ENCODE measurements at regions not wholly inside any gene's neighbourhood (a gene's known extent, or its start where the extent isn't known, plus 50 kb on each side); places are given as distances from the start of the nearest gene placed in this dataset.

DNA sequence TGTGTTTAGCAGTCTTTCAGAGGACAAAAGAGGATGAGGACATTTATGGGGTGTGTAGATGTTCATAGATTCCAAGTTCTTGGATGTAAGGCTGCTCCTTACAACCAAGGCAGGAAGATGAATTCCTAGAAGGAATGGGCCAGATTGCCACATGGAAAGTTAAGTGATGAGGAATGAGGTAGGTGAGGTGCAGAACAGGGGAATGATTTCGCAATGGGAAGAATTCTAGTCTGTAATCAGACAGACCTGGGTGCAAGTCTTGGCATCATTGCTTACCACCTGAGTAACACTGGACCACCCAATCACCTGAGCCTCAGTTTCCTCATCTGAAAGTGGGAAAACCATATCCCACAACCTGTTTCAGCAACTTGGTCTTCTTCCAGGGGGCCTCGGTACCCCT is 174.9 kb downstream of the IER5 start:
- H3K27ac ChIP-seq: no peak overlapping the region
- no peak for TF ChIP-seq ZFX (IDR thresholded peaks at IDR 0.05)
- TF ChIP-seq, protein P1, sequence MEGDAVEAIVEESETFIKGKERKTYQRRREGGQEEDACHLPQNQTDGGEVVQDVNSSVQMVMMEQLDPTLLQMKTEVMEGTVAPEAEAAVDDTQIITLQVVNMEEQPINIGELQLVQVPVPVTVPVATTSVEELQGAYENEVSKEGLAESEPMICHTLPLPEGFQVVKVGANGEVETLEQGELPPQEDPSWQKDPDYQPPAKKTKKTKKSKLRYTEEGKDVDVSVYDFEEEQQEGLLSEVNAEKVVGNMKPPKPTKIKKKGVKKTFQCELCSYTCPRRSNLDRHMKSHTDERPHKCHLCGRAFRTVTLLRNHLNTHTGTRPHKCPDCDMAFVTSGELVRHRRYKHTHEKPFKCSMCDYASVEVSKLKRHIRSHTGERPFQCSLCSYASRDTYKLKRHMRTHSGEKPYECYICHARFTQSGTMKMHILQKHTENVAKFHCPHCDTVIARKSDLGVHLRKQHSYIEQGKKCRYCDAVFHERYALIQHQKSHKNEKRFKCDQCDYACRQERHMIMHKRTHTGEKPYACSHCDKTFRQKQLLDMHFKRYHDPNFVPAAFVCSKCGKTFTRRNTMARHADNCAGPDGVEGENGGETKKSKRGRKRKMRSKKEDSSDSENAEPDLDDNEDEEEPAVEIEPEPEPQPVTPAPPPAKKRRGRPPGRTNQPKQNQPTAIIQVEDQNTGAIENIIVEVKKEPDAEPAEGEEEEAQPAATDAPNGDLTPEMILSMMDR (conservative IDR thresholded peaks at IDR 0.05): no peak

DNA sequence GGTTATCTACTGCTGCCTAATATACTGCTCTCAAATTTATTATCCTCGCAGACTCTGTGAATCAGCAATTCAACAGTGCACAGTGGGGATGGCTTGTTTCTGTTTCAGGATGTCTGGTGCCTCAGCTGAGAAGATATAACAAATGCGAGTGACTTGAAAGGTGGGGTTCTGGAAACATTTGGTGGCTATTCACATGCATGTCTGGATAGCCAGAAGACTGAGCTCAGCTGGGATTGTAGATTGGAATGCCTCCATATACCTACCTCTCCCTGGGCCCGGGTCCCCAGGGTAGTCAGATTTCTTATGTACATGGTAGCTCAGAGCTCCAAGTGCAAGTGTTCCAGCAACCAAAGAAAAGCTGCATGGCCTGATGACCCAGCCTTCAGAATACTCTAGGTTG is 176.3 kb downstream of the IER5 start:
- H3K27ac ChIP-seq: no peak overlapping the region
- TF ChIP-seq, protein P1 (conservative IDR thresholded peaks at IDR 0.05): no peak
- no peak for TF ChIP-seq ZFX (IDR thresholded peaks at IDR 0.05)

DNA sequence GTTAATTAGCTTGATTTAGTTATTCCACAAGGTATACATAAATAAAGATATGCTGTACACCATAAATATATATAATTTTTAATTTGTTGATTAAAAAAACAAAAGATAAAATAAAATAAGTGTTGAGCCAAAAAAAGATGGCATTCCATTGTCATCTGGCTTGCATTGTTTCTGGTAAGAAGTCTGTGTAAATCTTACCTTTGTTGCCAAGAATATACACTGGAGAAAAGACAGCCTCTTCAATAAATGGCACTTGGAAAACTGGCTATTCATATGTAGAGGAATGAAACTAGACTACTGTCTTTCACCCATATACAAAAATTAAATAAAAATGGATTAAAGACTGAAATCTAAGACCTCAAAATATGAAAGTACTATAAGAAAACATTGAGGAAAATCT is 196.5 kb downstream of the IER5 start:
- no peak for TF ChIP-seq ZFX (IDR thresholded peaks at IDR 0.05)
- TF ChIP-seq, protein P1 (conservative IDR thresholded peaks at IDR 0.05): no peak
- H3K27ac ChIP-seq: no peak overlapping the region

DNA sequence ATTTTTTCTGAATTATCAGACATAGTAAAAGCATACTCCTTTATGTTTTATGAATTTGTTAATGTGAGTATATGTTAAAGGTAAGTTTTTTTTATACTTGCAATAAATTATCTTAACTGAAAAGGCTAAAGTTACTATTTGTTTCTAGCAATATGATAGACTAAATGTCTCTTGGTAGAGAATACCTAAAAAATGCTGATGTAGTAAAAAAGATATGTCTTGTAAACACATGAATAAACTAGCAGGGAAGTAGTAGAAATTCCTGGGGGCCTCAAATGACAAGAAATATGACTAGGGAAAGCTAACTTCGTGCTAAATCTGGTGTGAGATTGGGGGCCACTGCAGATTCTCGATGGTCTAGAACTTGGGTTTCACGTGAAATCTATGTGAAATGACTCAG is 188.1 kb upstream of the CACNA1E start:
- H3K27ac ChIP-seq: no peak overlapping the region
- TF ChIP-seq, protein P1 (conservative IDR thresholded peaks at IDR 0.05): no peak
- no peak for TF ChIP-seq ZFX (IDR thresholded peaks at IDR 0.05)

DNA sequence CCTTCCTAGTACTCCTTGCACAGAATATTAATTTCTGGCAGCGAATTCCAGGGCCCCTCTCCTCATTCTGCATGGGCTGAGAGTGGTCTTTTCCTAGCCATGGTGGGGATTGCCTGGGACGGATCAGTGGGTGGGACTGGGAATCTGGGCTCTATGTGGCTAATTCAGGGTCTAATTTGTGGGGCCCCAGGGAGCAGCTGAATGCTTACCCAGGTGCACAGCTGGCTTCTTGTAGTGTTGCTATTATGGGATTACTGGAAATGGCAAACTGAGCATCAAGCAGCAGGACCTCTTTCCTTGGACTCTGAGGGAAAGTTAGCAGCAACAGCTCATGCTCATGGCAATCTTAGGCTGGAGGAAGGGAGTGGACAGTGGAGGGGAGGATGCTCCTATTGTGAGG is 187.1 kb upstream of the CACNA1E start:
- no peak for TF ChIP-seq ZFX (IDR thresholded peaks at IDR 0.05)
- TF ChIP-seq, protein P1 (conservative IDR thresholded peaks at IDR 0.05): no peak

DNA sequence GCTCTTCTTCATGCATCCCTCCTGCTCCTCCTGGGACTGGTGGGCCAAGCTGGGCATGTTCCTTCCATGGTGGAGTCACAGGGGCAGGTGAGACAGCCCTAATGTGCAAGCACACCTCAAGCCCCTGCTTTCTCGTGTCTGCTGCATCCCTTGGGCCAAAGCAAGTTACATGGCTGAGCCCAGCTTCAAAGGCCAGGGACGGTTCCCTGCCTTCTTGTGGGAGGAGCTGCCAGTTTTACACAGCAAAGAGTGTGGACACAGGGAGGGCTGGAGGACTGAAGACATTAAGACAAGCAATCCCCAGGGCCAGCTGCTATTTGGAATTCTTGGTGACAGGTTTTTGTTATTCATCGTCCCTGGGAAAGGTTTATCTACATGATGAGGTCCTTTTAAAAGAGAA is 175.2 kb upstream of the CACNA1E start:
- no peak overlapping the region for H3K27ac ChIP-seq
- TF ChIP-seq, protein P1 (conservative IDR thresholded peaks at IDR 0.05): no peak
- no peak for TF ChIP-seq ZFX (IDR thresholded peaks at IDR 0.05)

More for the DNA sequence above, 187.1 kb upstream of the CACNA1E start:
- no peak overlapping the region for H3K27ac ChIP-seq

DNA sequence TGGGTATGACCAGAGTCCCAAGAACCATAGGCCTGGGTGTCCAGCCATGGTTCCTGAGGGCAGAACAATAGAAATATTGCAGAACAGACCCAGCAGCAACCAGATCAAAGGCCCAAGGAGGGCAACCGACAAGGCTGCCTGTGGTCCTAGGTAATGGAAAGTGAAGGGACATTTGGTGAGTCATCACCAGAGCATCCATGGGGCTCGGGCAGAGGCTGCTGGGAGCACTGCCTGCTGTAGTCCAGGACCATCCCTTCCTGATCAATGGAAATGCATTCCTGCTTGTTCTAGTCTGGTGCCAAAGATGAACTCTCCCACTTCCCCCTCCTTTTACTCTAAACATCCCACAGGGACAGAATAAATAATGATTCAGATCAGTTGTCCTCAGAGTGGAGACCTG is 172.8 kb upstream of the CACNA1E start:
- TF ChIP-seq ZFX (IDR thresholded peaks at IDR 0.05): no peak
- TF ChIP-seq, protein P1 (conservative IDR thresholded peaks at IDR 0.05): no peak
- H3K27ac ChIP-seq: no peak overlapping the region

Measured in C4-2B (cell line).